Esophagus muscularis mucosa (tissue), 4 donors: ENCODE measurements at regions not wholly inside any gene's neighbourhood (a gene's known extent, or its start where the extent isn't known, plus 50 kb on each side); places are given as distances from the start of the nearest gene placed in this dataset.

Source experiments
- CTCF ChIP-seq, 3 experiments: fragments of 200-600 bp in 2 of 3; fragments of 450-650 bp in 1 of 3; sonication (generic) in 2 of 3; IDR thresholded peaks; one replicate each; pipeline ENCODE4 v1.5.1; 2017 to 2019; ENCODE audit warnings: antibody characterized with exemption in 3 of 3, mild to moderate bottlenecking in 2 of 3, moderate library complexity in 1 of 3
- EP300 ChIP-seq: sonication (generic); formaldehyde crosslinking; IDR thresholded peaks from one replicate; pipeline ENCODE4 v1.6.1; 2017; ENCODE audit warnings: antibody characterized with exemption
- POLR2A ChIP-seq: fragments of 450-650 bp; IDR thresholded peaks from one replicate; pipeline ENCODE4 v1.6.1; 2017; ENCODE audit warnings: antibody characterized with exemption, moderate library complexity, mild to moderate bottlenecking, low read depth
- POLR2AphosphoS5 ChIP-seq, 2 donors: sonication (generic); formaldehyde crosslinking; IDR thresholded peaks; one replicate each; pipeline ENCODE4 v1.6.1; 2017; ENCODE audit warnings: antibody characterized with exemption in 2 of 2

- TF ChIP-seq CTCF (IDR thresholded peaks at IDR 0.05): no peak
- no peak for TF ChIP-seq POLR2A
- TF ChIP-seq EP300: no peak
- TF ChIP-seq POLR2AphosphoS5 (IDR thresholded peaks at IDR 0.05): no peak
These were observed 680.4 kb upstream of the ITGA1 start for GRCh38 chr5:52107210-52107905.
